Fibroblast of lung (primary cell): ENCODE measurements at regions not wholly inside any gene's neighbourhood (a gene's known extent, or its start where the extent isn't known, plus 50 kb on each side); places are given as distances from the start of the nearest gene placed in this dataset.

ENCODE experiments used
- DNase-seq, 2 donors: peaks; one replicate each; pipeline versions ENCODE4 v3.0.0 to v3.0.0-alpha.2; 2010; ENCODE audit warnings: low read depth in 2 of 2
- H2AFZ ChIP-seq: 2 replicates; pipeline ENCODE4 v1.5.1; 2012; ENCODE audit warnings: low read length, control low read depth, inconsistent platforms
- H3K27ac ChIP-seq: 2 replicates; pipeline ENCODE4 v1.5.1; 2011; ENCODE audit warnings: low read length, control low read depth; ENCODE audit not compliant: insufficient read depth
- H3K27me3 ChIP-seq: 2 replicates; pipeline ENCODE4 v1.5.1; 2011; ENCODE audit warnings: mild to moderate bottlenecking, low read length; ENCODE audit not compliant: control insufficient read depth, insufficient read depth
- H3K36me3 ChIP-seq: 2 replicates; pipeline ENCODE4 v1.5.1; 2011; ENCODE audit warnings: low read length; ENCODE audit not compliant: control insufficient read depth, insufficient read depth
- H3K4me1 ChIP-seq: 2 replicates; pipeline ENCODE4 v1.5.1; 2011; ENCODE audit warnings: low read length; ENCODE audit not compliant: control insufficient read depth, insufficient read depth; ENCODE audit errors: extremely low read depth
- H3K4me2 ChIP-seq: 2 replicates; pipeline ENCODE4 v1.5.1; 2011; ENCODE audit warnings: low read length, control low read depth; ENCODE audit not compliant: insufficient read depth; ENCODE audit errors: extremely low read depth
- H3K4me3 ChIP-seq, 4 experiments: fragments of 200-600 bp in 1 of 4; sonication (generic) in 1 of 4; replicated peaks in 1 of 4; 2 replicates each; pipeline ENCODE4 v1.5.1; 2011 to 2016; ENCODE audit warnings: low read length in 4 of 4, low read depth in 3 of 4, mild to moderate bottlenecking in 3 of 4, control low read depth in 2 of 4, inconsistent platforms in 1 of 4, mixed read lengths in 1 of 4; ENCODE audit not compliant: insufficient read depth in 1 of 4; ENCODE audit errors: control extremely low read depth in 1 of 4
- H3K79me2 ChIP-seq: 2 replicates; pipeline ENCODE4 v1.5.1; 2012; ENCODE audit warnings: mild to moderate bottlenecking, low read length, inconsistent platforms; ENCODE audit not compliant: control insufficient read depth, insufficient read depth
- H3K9ac ChIP-seq: 2 replicates; pipeline ENCODE4 v1.5.1; 2011; ENCODE audit warnings: mild to moderate bottlenecking, low read length, control low read depth; ENCODE audit not compliant: insufficient read depth
- H3K9me3 ChIP-seq: 2 replicates; pipeline ENCODE4 v1.5.1; 2012; ENCODE audit warnings: low read depth, low read length; ENCODE audit not compliant: control insufficient read depth, insufficient read depth
- H4K20me1 ChIP-seq: 2 replicates; pipeline ENCODE4 v1.5.1; 2011; ENCODE audit warnings: low read length; ENCODE audit not compliant: control insufficient read depth, insufficient read depth; ENCODE audit errors: extremely low read depth
- CTCF ChIP-seq, 2 donors: IDR thresholded peaks in 1 of 2; conservative IDR thresholded peaks in 1 of 2; 1 replicate in 1 of 2; 2 replicates in 1 of 2; pipeline ENCODE4 v1.5.1; 2011 to 2012; ENCODE audit warnings: low read length in 2 of 2, control low read depth in 1 of 2, inconsistent platforms in 1 of 2, low read depth in 1 of 2, mild to moderate bottlenecking in 1 of 2
- EZH2 ChIP-seq: IDR thresholded peaks from 2 replicates; pipeline ENCODE4 v1.5.1; 2012; ENCODE audit warnings: low read length, control low read depth, mild to moderate bottlenecking; ENCODE audit errors: missing control alignments

GRCh38 chr1:199657449-199657848, 370.1 kb upstream of the NR5A2 start:
- H3K4me1 ChIP-seq, result no peaks in the 10 kb centered on the region
- no peaks in the 10 kb centered on the region for H3K79me2 ChIP-seq
- H3K4me2 ChIP-seq, result no peak overlapping the region
- no peaks in the 10 kb centered on the region for H3K36me3 ChIP-seq
- H3K4me3 ChIP-seq, result no peak overlapping the region
- H4K20me1 ChIP-seq, result no peaks in the 10 kb centered on the region
- DNase-seq, result peak in 1 of 2 donors; percentile 5
- no peaks in the 10 kb centered on the region for H3K9me3 ChIP-seq
- no peak for TF ChIP-seq CTCF (conservative IDR thresholded peaks at IDR 0.05 in 1 of 2, IDR thresholded peaks at IDR 0.05 in 1 of 2; ENCODE audit: low read depth in 1 of 2, low read length in 2 of 2)
- no peak for TF ChIP-seq EZH2
- H2AFZ ChIP-seq, result no peak overlapping the region
- no peak overlapping the region for H3K27ac ChIP-seq
- H3K9ac ChIP-seq, result no peak overlapping the region
- no peaks in the 10 kb centered on the region for H3K27me3 ChIP-seq

GRCh38 chr1:199660071-199660470, 367.4 kb upstream of the NR5A2 start:
- Histone ChIP-seq H3K27me3 (no peaks in the 10 kb centered on the region), H2AFZ (no peak overlapping the region), H4K20me1 (no peaks in the 10 kb centered on the region), H3K79me2 (no peaks in the 10 kb centered on the region), H3K4me3 (no peak overlapping the region), H3K27ac (no peak overlapping the region), H3K9ac (no peak overlapping the region), H3K36me3 (no peaks in the 10 kb centered on the region), H3K4me2 (no peak overlapping the region), H3K9me3 (no peaks in the 10 kb centered on the region), H3K4me1 (no peaks in the 10 kb centered on the region)
- no peak for DNase-seq
- no peak for TF ChIP-seq EZH2
- no peak for TF ChIP-seq CTCF (conservative IDR thresholded peaks at IDR 0.05 in 1 of 2, IDR thresholded peaks at IDR 0.05 in 1 of 2; ENCODE audit: low read depth in 1 of 2, low read length in 2 of 2)

DNA sequence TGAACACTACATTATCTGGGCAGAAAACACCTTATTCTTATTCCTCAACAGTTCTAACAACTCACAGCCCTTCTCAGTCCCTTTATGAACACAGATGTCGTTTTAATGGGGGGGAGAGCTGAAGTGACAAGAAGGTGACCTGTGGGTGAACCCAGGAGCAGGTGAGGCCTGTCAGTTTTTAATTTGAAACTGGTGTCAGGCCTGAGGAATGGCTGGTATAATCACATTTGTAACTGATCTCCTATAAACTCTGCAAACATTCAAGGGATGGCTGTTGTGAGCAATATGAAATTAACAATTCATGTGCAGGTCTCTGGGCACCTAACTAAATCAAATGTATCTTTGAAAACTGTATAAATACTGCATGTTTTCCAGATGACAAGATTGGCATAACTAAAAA, 362.1 kb upstream of the NR5A2 start:
- H3K4me2 ChIP-seq, result no peak overlapping the region
- H3K36me3 ChIP-seq, result no peaks in the 10 kb centered on the region
- no peaks in the 10 kb centered on the region for H3K4me1 ChIP-seq
- no peaks in the 10 kb centered on the region for H3K9me3 ChIP-seq
- H4K20me1 ChIP-seq, result no peaks in the 10 kb centered on the region
- no peaks in the 10 kb centered on the region for H3K79me2 ChIP-seq
- H3K27me3 ChIP-seq, result no peaks in the 10 kb centered on the region
- TF ChIP-seq EZH2 (no peak), CTCF (conservative IDR thresholded peaks at IDR 0.05 in 1 of 2, IDR thresholded peaks at IDR 0.05 in 1 of 2; ENCODE audit: low read depth in 1 of 2, low read length in 2 of 2) (no peak)
- DNase-seq, result no peak
- no peak overlapping the region for H3K9ac ChIP-seq
- no peak overlapping the region for H2AFZ ChIP-seq
- no peak overlapping the region for H3K4me3 ChIP-seq
- H3K27ac ChIP-seq, result no peak overlapping the region
